ENCODE measurements at regions not wholly inside any gene's neighbourhood (a gene's known extent, or its start where the extent isn't known, plus 50 kb on each side); places are given as distances from the start of the nearest gene placed in this dataset.

- H3K27me3 ChIP-seq (ENCODE audit: insufficient read depth, low read length, poor library complexity, severe bottlenecking), result no peaks in the 10 kb centered on the region
- no peak overlapping the region for H3K9ac ChIP-seq (ENCODE audit: low read depth, low read length, poor library complexity, severe bottlenecking)
- no peaks in the 10 kb centered on the region for H3K79me2 ChIP-seq (ENCODE audit: insufficient read depth, low read length)
- no peaks in the 10 kb centered on the region for H3K4me1 ChIP-seq (ENCODE audit: insufficient read depth, low read length, poor library complexity, severe bottlenecking)
- no peak overlapping the region for H3K4me2 ChIP-seq (ENCODE audit: low read depth, low read length, poor library complexity, severe bottlenecking)
- TF ChIP-seq CTCF (conservative IDR thresholded peaks at IDR 0.05; ENCODE audit: low read length) (no peak), EZH2phosphoT487 (IDR thresholded peaks at IDR 0.05; ENCODE audit: borderline replicate concordance) (no peak)
- no peak overlapping the region for H2AFZ ChIP-seq (ENCODE audit: low read length)
- no peak overlapping the region for H3K4me3 ChIP-seq (ENCODE audit: low read length, poor library complexity, severe bottlenecking)
- H3K9me2 ChIP-seq (replicated peaks; ENCODE audit: low read depth, low read length), result no peaks in the 10 kb centered on the region
- H3F3A ChIP-seq (ENCODE audit: low read depth), result no peaks in the 10 kb centered on the region
- H3K9me3 ChIP-seq (ENCODE audit: insufficient read depth, low read depth, low read length), result no peaks in the 10 kb centered on the region
- H4K20me1 ChIP-seq (ENCODE audit: insufficient read depth, low read length, poor library complexity, severe bottlenecking), result no peaks in the 10 kb centered on the region
- H3K36me3 ChIP-seq (ENCODE audit: insufficient read depth, low read length), result no peaks in the 10 kb centered on the region
These were observed 226.7 kb upstream of the NAV3 start for GRCh38 chr12:77603946-77604345.

- Histone ChIP-seq H3F3A (ENCODE audit: low read depth) (no peaks in the 10 kb centered on the region), H3K4me1 (ENCODE audit: insufficient read depth, low read length, poor library complexity, severe bottlenecking) (no peaks in the 10 kb centered on the region), H2AFZ (ENCODE audit: low read length) (no peak overlapping the region)
These were observed 229.6 kb upstream of the NAV3 start for GRCh38 chr12:77601069-77601468.

GRCh38 chr12:77600468-77600843 is 230.2 kb upstream of the NAV3 start:
- Histone ChIP-seq H3K79me2 (ENCODE audit: insufficient read depth, low read length) (no peaks in the 10 kb centered on the region), H3F3A (ENCODE audit: low read depth) (no peaks in the 10 kb centered on the region), H3K36me3 (ENCODE audit: insufficient read depth, low read length) (no peaks in the 10 kb centered on the region), H3K4me3 (ENCODE audit: low read length, poor library complexity, severe bottlenecking) (no peak overlapping the region), H3K9me2 (replicated peaks; ENCODE audit: low read depth, low read length) (no peaks in the 10 kb centered on the region), H4K20me1 (ENCODE audit: insufficient read depth, low read length, poor library complexity, severe bottlenecking) (no peaks in the 10 kb centered on the region), H2AFZ (ENCODE audit: low read length) (no peak overlapping the region), H3K4me2 (ENCODE audit: low read depth, low read length, poor library complexity, severe bottlenecking) (no peak overlapping the region), H3K9me3 (ENCODE audit: insufficient read depth, low read depth, low read length) (no peaks in the 10 kb centered on the region), H3K4me1 (ENCODE audit: insufficient read depth, low read length, poor library complexity, severe bottlenecking) (no peaks in the 10 kb centered on the region), H3K27me3 (ENCODE audit: insufficient read depth, low read length, poor library complexity, severe bottlenecking) (no peaks in the 10 kb centered on the region), H3K9ac (ENCODE audit: low read depth, low read length, poor library complexity, severe bottlenecking) (no peak overlapping the region)
- no peak for TF ChIP-seq CTCF (conservative IDR thresholded peaks at IDR 0.05; ENCODE audit: low read length)
- TF ChIP-seq EZH2phosphoT487 (IDR thresholded peaks at IDR 0.05; ENCODE audit: borderline replicate concordance), result no peak

More at GRCh38 chr12:77601069-77601468, 229.6 kb upstream of the NAV3 start:
- Histone ChIP-seq H3K9me3 (ENCODE audit: insufficient read depth, low read depth, low read length) (no peaks in the 10 kb centered on the region), H3K36me3 (ENCODE audit: insufficient read depth, low read length) (no peaks in the 10 kb centered on the region), H3K79me2 (ENCODE audit: insufficient read depth, low read length) (no peaks in the 10 kb centered on the region), H3K9ac (ENCODE audit: low read depth, low read length, poor library complexity, severe bottlenecking) (no peak overlapping the region), H3K27me3 (ENCODE audit: insufficient read depth, low read length, poor library complexity, severe bottlenecking) (no peaks in the 10 kb centered on the region), H3K4me2 (ENCODE audit: low read depth, low read length, poor library complexity, severe bottlenecking) (no peak overlapping the region), H3K4me3 (ENCODE audit: low read length, poor library complexity, severe bottlenecking) (no peak overlapping the region), H4K20me1 (ENCODE audit: insufficient read depth, low read length, poor library complexity, severe bottlenecking) (no peaks in the 10 kb centered on the region), H3K9me2 (replicated peaks; ENCODE audit: low read depth, low read length) (no peaks in the 10 kb centered on the region)
- no peak for TF ChIP-seq CTCF (conservative IDR thresholded peaks at IDR 0.05; ENCODE audit: low read length)
- no peak for TF ChIP-seq EZH2phosphoT487 (IDR thresholded peaks at IDR 0.05; ENCODE audit: borderline replicate concordance)

All from Loucy (cell line).